HEK293T (cell line): ENCODE measurements at regions not wholly inside any gene's neighbourhood (a gene's known extent, or its start where the extent isn't known, plus 50 kb on each side); places are given as distances from the start of the nearest gene placed in this dataset.

Source experiments
- BHLHE40 ChIP-seq: fragments of 450-650 bp; IDR thresholded peaks from 2 replicates; pipeline ENCODE4 v1.6.1; 2016; ENCODE audit warnings: mild to moderate bottlenecking, moderate library complexity, borderline replicate concordance
- FOXK2 ChIP-seq: fragments of 450-650 bp; IDR thresholded peaks from 2 replicates; pipeline ENCODE4 v1.6.1; 2016; ENCODE audit warnings: mild to moderate bottlenecking
- HDGF ChIP-seq: fragments of 450-650 bp; IDR thresholded peaks from 2 replicates; pipeline ENCODE4 v1.6.1; 2017; ENCODE audit warnings: antibody characterized with exemption, borderline replicate concordance
- NFRKB ChIP-seq: fragments of 450-650 bp; IDR thresholded peaks from 2 replicates; pipeline ENCODE4 v1.6.1; 2016; ENCODE audit warnings: mild to moderate bottlenecking, moderate library complexity
- TF ChIP-seq, protein P1 (sequence below): fragments of 450-650 bp; IDR thresholded peaks from 2 replicates; pipeline ENCODE4 v1.6.1; 2016

DNA sequence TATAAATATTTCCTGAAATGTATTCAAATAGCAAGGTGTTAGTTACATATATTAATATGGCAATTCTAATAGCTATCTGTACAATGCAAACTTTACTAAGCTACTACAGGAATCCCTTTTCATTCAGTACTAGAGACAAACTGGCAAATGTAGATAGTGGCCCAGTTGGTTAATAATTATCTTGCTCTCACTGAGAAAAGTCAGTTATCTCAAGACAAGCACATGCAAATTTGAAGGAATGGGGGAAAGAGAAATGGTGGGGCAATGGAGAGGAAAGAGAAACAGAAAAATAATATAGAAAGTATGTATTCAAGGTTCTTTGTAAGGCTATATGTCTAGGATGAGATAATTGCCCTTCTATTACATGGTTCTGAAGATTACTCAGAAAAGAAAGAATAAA is 280.0 kb downstream of the FIGN start:
- TF ChIP-seq NFRKB (no peak), BHLHE40 (no peak), HDGF (no peak), FOXK2 (no peak)
- TF ChIP-seq, protein P1, sequence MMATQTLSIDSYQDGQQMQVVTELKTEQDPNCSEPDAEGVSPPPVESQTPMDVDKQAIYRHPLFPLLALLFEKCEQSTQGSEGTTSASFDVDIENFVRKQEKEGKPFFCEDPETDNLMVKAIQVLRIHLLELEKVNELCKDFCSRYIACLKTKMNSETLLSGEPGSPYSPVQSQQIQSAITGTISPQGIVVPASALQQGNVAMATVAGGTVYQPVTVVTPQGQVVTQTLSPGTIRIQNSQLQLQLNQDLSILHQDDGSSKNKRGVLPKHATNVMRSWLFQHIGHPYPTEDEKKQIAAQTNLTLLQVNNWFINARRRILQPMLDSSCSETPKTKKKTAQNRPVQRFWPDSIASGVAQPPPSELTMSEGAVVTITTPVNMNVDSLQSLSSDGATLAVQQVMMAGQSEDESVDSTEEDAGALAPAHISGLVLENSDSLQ, result no peak
